Activated naive CD4-positive, alpha-beta T cell treated with anti-CD3 and anti-CD28 coated beads, Interleukin-2, amount 10 ng/mL, durations not matched to agents 7 days and 5 days (primary cell): ENCODE measurements at regions not wholly inside any gene's neighbourhood (a gene's known extent, or its start where the extent isn't known, plus 50 kb on each side); places are given as distances from the start of the nearest gene placed in this dataset.

ENCODE experiments used
- CTCF ChIA-PET: fragments of 350-600 bp; sonication (Branson Sonifier 250); formaldehyde crosslinking; loops from one replicate; lab custom pipeline; 2021; ENCODE audit warnings: antibody characterized with exemption; lab: Charles Lee
- DNase-seq: peaks from one replicate; pipeline ENCODE4 v3.0.0-alpha.2; 2020
- H3K27ac Mint-ChIP-seq: one replicate; pipeline ENCODE4 v1.8.0; 2021; ENCODE audit warnings: mild to moderate bottlenecking, moderate library complexity, mixed read lengths
- H3K27me3 Mint-ChIP-seq: one replicate; pipeline ENCODE4 v1.8.0; 2021; ENCODE audit warnings: mild to moderate bottlenecking, mixed read lengths
- H3K36me3 Mint-ChIP-seq: one replicate; pipeline ENCODE4 v1.8.0; 2021; ENCODE audit warnings: mixed read lengths
- H3K4me1 Mint-ChIP-seq: one replicate; pipeline ENCODE4 v1.8.0; 2021; ENCODE audit warnings: mixed read lengths
- H3K4me3 Mint-ChIP-seq: one replicate; pipeline ENCODE4 v1.8.0; 2021; ENCODE audit warnings: mild to moderate bottlenecking, moderate library complexity, mixed read lengths
- H3K9me3 Mint-ChIP-seq: one replicate; pipeline ENCODE4 v1.8.0; 2021; ENCODE audit warnings: mixed read lengths

DNA sequence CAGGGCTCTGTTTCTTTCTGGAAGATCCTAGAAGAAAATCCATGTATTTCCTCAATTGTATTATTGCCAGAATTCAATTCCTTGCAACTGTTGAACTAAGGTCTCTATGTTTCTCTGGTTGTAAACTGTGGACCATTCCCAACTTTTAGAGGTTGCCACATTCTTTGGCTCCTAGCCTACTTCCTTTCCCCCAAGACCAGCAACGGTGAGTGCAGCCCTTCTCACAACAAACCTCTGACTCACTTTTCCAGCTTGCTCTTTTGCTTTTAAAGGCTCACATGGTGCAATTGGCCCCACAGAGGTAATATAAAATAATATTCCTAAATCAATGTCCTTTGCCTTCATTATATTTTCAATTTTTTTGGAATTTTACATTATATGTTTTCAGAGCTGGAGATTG lies 371.3 kb downstream of the SLITRK5 start:
- H3K9me3 Mint-ChIP-seq = peaks cover 4% of the 10 kb centered on the region
- no peaks in the 10 kb centered on the region for H3K4me1 Mint-ChIP-seq
- no peak overlapping the region for H3K27ac Mint-ChIP-seq
- DNase-seq = no peak
- no peak overlapping the region for H3K4me3 Mint-ChIP-seq
- CTCF ChIA-PET = no interaction called here
- H3K27me3 Mint-ChIP-seq = no peaks in the 10 kb centered on the region
- H3K36me3 Mint-ChIP-seq = no peaks in the 10 kb centered on the region

DNA sequence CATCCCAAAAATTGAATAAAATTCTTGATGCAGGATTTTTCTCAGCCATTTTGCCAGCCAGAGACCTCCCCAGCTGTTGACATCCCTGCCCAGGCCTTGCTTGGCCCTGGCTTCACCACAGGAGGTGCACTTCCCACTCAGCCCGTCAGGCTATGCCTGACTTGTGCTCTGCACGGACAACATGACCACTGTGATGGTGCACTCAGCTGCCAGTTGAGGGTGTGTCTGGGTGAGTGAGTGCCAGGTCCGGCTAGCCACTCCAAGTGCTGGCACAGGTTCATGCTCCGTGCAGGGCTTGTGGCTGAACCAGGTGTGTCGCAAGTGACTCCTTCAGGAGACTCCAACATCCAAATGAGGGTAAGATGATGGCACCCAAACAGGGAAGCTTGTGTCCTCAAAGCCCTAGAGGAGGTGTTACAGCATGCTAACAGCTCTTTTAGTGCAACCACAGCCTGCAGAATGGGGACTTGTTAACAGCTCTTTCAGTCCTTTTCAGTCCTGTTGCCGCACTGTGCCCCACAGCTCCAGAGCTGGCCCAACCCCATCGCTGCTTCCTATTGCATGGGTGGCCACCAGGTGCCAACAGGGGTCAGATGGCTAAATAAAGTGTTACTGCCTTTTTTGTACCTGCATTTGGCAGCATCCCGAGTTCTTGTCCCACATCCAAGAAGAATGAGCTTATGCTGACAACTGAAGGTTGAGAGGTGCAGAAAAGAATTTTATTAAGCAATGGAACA lies 380.7 kb downstream of the SLITRK5 start:
- H3K36me3 Mint-ChIP-seq = no peaks in the 10 kb centered on the region
- no peak overlapping the region for H3K27ac Mint-ChIP-seq
- peaks cover 8% of the 10 kb centered on the region for H3K9me3 Mint-ChIP-seq
- no peaks in the 10 kb centered on the region for H3K27me3 Mint-ChIP-seq
- no peaks in the 10 kb centered on the region for H3K4me1 Mint-ChIP-seq
- DNase-seq = no peak
- no peak overlapping the region for H3K4me3 Mint-ChIP-seq
- CTCF ChIA-PET = interaction anchor here (1.1 kb wide), 2 partner anchors 13 kb away, joined by 3 to 4 read pairs; no protein-coding TSS in a partner anchor

DNA sequence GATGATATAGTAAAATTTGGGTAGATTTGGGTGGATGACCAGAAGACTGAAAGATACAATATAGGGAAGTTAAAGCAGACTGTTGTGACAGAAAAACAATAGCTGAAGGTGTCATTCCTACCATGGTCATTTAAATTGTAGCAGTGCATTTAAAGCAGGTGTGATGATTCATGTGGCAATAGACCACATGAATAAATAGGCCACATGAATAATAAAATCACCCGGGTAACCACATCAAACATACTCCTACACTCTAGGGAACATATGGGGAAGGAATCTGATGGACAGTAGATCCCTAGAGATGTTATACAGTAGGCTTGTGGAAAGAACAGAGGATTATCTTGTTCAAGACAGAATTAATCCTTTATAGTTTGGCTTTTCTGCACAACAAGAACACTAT lies 392.6 kb downstream of the SLITRK5 start:
- no peak for DNase-seq
- H3K4me3 Mint-ChIP-seq = no peak overlapping the region
- H3K4me1 Mint-ChIP-seq = no peaks in the 10 kb centered on the region

DNA sequence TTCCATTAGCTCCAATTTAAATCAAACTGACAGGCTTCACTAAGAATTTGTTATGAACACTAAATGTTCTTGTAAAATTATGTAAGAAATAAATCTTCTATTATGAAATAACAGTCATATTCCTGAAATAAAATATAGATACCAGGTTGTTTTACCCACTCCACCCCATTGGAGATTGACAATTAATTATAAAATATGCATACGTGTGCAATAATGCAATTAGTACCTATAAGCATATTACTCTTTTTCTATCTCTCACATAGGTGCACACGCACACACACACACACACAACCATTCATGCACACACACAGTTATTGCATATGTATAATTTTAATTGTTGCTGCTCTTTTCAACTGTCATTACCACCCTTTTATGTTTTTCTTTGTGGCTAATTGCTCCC lies 395.7 kb downstream of the SLITRK5 start:
- Mint-ChIP-seq H3K27me3 (no peaks in the 10 kb centered on the region), H3K36me3 (no peaks in the 10 kb centered on the region), H3K9me3 (peaks cover 15% of the 10 kb centered on the region), H3K4me3 (no peak overlapping the region), H3K27ac (no peak overlapping the region), H3K4me1 (no peaks in the 10 kb centered on the region)
- CTCF ChIA-PET = no interaction called here
- no peak for DNase-seq

More for the DNA sequence above, 392.6 kb downstream of the SLITRK5 start:
- no peaks in the 10 kb centered on the region for H3K36me3 Mint-ChIP-seq
- no peak overlapping the region for H3K27ac Mint-ChIP-seq
- H3K27me3 Mint-ChIP-seq = no peaks in the 10 kb centered on the region
- CTCF ChIA-PET = no interaction called here
- peaks cover 19% of the 10 kb centered on the region for H3K9me3 Mint-ChIP-seq

DNA sequence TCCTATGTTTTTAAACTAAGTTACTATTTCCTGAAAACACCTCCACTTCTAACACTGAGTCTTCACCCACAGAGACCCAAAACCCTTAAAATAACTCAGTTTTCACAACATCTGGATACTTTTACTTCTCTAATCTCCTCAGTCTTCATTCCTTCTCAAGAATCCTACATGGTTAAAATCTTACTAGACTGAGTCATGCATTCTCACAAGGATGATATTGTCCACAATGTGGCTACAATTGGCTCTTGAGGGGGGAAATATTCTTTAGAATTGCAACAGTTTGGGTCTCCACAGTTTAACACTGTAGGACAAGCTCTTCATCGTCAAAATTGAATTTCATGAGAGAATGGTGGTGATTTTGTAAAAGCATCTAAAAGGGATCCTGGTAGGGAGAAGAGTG lies 397.1 kb downstream of the SLITRK5 start:
- H3K9me3 Mint-ChIP-seq = peaks cover 14% of the 10 kb centered on the region
- no peaks in the 10 kb centered on the region for H3K27me3 Mint-ChIP-seq
- H3K4me3 Mint-ChIP-seq = no peak overlapping the region
- no peaks in the 10 kb centered on the region for H3K36me3 Mint-ChIP-seq
- H3K27ac Mint-ChIP-seq = no peak overlapping the region
- CTCF ChIA-PET = no interaction called here
- no peak for DNase-seq
- no peaks in the 10 kb centered on the region for H3K4me1 Mint-ChIP-seq

DNA sequence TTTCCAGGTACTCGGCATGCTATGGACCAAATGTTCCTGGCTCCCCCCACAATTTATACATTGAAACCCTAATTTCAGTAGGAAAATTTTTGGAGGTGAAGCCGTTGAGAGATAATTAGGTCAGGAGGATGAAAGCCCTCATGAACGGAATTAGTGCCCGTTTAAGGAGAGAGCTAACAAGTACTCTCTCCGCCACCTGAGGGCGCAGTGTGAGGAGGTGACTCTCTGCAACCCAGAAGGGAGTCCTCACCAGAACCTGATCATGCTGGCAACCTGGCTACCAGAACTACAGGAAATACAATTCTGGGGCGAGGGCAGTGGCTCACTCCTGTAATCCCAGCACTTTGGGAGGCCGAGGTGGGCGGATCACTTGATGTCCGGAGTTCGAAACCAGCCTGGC lies 397.8 kb downstream of the SLITRK5 start:
- no peak for DNase-seq
- CTCF ChIA-PET = no interaction called here
- H3K4me1 Mint-ChIP-seq = no peaks in the 10 kb centered on the region
- H3K9me3 Mint-ChIP-seq = peaks cover 12% of the 10 kb centered on the region
- H3K27ac Mint-ChIP-seq = no peak overlapping the region
- no peaks in the 10 kb centered on the region for H3K36me3 Mint-ChIP-seq
- H3K4me3 Mint-ChIP-seq = no peak overlapping the region
- H3K27me3 Mint-ChIP-seq = no peaks in the 10 kb centered on the region

DNA sequence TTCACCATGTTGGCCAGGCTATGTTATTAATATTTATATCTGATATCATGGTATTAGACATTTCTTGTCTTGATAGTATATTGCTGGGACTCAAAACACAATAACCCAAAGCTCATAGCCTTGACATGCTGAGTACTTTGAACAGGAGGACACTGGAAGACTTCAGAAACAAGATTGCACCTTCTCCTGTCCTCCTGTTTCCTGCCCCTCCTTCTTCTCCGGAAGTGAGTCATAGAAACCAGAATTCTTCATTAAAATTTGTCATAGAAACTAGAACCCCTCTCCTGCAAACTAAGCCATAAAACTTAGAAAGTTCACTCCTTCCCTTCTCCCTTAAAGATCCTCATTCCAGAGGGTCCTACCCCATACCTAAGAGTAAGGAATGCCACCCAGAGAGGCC lies 400.2 kb downstream of the SLITRK5 start:
- no peak for DNase-seq
- no peak overlapping the region for H3K4me3 Mint-ChIP-seq
- CTCF ChIA-PET = no interaction called here
- H3K9me3 Mint-ChIP-seq = peaks cover 3% of the 10 kb centered on the region
- no peaks in the 10 kb centered on the region for H3K4me1 Mint-ChIP-seq
- H3K27ac Mint-ChIP-seq = no peak overlapping the region
- no peaks in the 10 kb centered on the region for H3K36me3 Mint-ChIP-seq
- H3K27me3 Mint-ChIP-seq = no peaks in the 10 kb centered on the region

DNA sequence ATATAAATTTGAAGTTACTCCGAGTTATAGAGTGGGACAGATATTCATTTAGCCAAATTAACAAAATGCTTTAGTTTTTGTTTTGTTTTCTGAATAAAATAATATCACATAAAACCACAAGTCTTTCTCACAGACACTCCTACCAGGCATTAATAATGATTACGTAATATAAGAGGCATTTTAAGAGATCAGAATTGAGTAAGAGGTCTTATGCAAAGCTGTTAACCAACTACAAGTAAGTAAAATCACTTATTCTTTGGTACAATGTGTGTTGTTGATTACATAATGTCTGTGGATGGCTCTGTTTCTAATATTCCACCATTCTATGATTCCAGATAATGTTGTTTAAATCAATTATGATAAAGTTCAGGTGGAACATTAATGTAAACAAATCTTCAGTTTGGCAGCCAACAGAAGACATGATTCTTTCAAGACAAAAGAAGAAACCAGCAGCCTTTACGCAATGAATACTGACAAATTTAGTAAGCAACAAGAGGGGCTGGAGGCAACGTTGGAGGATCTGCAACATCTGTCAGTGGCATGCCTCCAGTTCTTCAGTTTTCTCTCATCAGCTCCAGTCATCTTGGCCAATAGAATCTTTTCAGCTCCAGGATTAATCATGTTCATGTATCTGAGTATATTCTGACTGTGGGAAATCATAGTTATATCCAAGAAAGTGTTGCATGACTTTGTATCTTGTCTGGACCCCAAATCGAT lies 403.8 kb downstream of the SLITRK5 start:
- no peak overlapping the region for H3K4me3 Mint-ChIP-seq
- DNase-seq = no peak
- no peaks in the 10 kb centered on the region for H3K9me3 Mint-ChIP-seq
- H3K27me3 Mint-ChIP-seq = no peaks in the 10 kb centered on the region
- no peaks in the 10 kb centered on the region for H3K4me1 Mint-ChIP-seq
- CTCF ChIA-PET = no interaction called here
- no peaks in the 10 kb centered on the region for H3K36me3 Mint-ChIP-seq
- no peak overlapping the region for H3K27ac Mint-ChIP-seq

DNA sequence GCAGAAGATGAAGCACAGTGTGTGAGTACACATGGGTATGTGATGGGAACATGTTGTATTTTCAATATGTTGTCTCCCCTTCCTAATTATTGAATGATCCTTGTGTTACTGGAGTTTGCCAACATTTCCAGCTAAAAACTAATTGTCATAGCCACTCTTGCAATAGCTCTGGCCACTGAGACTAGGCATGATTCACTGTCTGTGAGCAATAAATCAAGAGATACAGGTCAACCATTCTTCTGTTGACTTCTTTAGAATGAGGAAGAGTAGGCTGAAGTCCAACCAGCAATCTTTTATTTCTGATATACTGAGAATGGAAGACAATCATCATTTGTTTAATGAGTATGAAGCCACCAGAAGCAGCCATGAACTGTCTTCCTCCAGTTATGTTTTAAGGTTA lies 413.9 kb downstream of the SLITRK5 start:
- CTCF ChIA-PET = no interaction called here
- Mint-ChIP-seq H3K9me3 (no peaks in the 10 kb centered on the region), H3K4me3 (no peak overlapping the region), H3K27me3 (no peaks in the 10 kb centered on the region), H3K27ac (no peak overlapping the region), H3K36me3 (no peaks in the 10 kb centered on the region), H3K4me1 (no peaks in the 10 kb centered on the region)
- no peak for DNase-seq

DNA sequence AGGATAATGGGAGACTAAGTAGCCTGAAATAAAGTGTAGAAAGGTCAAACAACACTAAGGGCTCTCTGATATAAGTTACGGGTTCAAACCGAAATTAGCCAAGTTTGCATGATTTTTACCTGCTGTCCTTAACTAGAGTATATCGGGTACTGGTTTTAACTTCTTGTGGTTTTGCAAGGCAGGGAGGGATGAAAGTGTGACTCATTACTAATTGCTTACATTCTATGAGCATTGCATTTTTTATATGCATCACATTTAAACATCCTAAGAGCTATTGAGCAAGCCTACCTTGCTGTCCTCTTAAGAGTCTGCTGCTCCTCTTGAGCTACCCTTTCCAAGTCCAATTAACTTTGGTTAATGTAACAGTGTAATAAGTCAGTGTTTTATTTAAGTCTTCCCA lies 415.4 kb downstream of the SLITRK5 start:
- Mint-ChIP-seq H3K36me3 (no peaks in the 10 kb centered on the region), H3K9me3 (no peaks in the 10 kb centered on the region), H3K4me3 (no peak overlapping the region), H3K27me3 (no peaks in the 10 kb centered on the region), H3K4me1 (no peaks in the 10 kb centered on the region), H3K27ac (no peak overlapping the region)
- no peak for DNase-seq
- CTCF ChIA-PET = no interaction called here

DNA sequence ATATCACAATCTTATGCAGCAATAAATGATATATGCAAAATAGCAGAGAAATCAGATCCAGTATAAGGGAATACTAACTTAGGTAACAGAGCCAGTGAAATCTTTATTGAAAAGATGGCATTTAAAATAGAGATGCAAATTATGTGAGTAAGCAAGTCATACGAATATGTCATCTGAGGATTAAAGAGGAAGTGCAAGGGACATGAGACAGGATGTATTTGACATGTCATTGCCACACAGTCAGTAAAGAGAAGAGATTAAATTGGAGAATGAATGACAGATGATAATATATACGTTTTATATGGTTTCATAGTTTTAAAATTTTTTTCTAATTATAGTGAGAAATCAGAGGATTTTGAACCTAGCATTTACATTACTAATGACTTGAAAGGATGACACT lies 426.4 kb downstream of the SLITRK5 start:
- no peaks in the 10 kb centered on the region for H3K4me1 Mint-ChIP-seq
- peaks cover 6% of the 10 kb centered on the region for H3K9me3 Mint-ChIP-seq
- no peak overlapping the region for H3K27ac Mint-ChIP-seq
- H3K4me3 Mint-ChIP-seq = no peak overlapping the region
- no peaks in the 10 kb centered on the region for H3K36me3 Mint-ChIP-seq
- H3K27me3 Mint-ChIP-seq = no peaks in the 10 kb centered on the region
- DNase-seq = no peak
- CTCF ChIA-PET = no interaction called here

DNA sequence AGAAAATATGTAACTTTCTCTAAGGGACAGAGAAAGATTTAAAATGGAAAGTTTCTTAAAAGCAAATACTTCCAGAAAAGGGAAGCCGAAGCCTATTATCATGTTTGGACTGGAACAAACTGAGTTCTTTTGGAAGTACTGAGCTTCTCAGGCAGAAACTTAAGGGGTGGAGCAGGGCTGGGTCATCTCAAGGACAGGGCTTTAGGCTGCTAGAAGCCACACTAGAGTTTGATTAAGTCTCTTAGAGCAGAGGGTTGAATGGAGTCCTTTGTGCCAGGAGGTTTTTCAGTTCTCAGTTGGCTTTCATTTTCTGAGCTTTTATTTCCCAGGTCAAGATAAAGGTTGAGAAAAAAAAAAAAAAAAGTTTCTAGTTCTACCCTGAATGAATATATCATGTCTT lies 432.7 kb downstream of the SLITRK5 start:
- no peaks in the 10 kb centered on the region for H3K4me1 Mint-ChIP-seq

DNA sequence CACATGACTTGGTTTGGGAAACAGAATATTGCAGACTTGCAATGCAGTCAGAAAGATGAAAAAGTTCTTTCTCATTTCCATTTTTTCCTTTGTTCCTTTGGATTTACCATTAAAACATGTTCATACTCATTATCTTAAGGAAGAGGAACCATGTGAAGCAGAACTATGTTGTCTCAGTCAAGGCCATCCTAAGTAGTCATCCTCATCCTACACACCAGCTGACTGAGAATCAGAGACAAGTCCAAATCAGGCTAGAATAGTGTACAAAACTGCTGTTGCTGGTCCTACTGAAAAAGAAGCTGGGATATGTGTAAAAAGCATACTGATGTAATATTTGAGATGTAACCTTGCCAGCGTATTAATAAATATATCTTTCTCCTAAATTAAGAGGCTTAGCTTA lies 433.4 kb downstream of the SLITRK5 start:
- Mint-ChIP-seq H3K4me3 (no peak overlapping the region), H3K9me3 (peaks cover 1% of the 10 kb centered on the region), H3K36me3 (no peaks in the 10 kb centered on the region), H3K4me1 (no peaks in the 10 kb centered on the region), H3K27ac (no peak overlapping the region), H3K27me3 (no peaks in the 10 kb centered on the region)
- CTCF ChIA-PET = no interaction called here
- no peak for DNase-seq

More for the DNA sequence above, 432.7 kb downstream of the SLITRK5 start:
- no peak for DNase-seq
- H3K27ac Mint-ChIP-seq = no peak overlapping the region
- peaks cover 1% of the 10 kb centered on the region for H3K9me3 Mint-ChIP-seq
- H3K36me3 Mint-ChIP-seq = no peaks in the 10 kb centered on the region
- H3K4me3 Mint-ChIP-seq = no peak overlapping the region
- H3K27me3 Mint-ChIP-seq = no peaks in the 10 kb centered on the region
- CTCF ChIA-PET = no interaction called here

DNA sequence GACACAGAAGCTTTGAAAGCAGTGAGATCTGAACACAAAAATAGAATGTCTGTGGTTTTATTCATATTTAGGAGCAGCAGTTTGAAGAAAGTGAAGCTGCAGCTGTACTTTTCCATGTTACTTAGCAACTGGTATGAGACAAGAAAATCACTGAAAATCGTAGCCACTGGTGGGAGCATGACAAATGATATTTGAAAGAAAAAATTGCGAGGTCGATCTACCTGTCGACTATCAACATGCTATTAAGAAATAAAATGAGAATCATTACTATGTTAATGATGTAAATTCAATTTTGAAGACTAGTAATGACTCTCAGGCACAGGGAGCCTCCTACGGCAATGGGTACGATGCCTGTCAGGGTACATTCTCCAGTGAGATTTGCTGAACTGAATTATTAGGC lies 436.4 kb downstream of the SLITRK5 start:
- DNase-seq = no peak
- H3K4me3 Mint-ChIP-seq = no peak overlapping the region
- no peaks in the 10 kb centered on the region for H3K36me3 Mint-ChIP-seq
- no peaks in the 10 kb centered on the region for H3K27me3 Mint-ChIP-seq
- CTCF ChIA-PET = no interaction called here
- H3K27ac Mint-ChIP-seq = no peak overlapping the region
- no peaks in the 10 kb centered on the region for H3K9me3 Mint-ChIP-seq
- no peaks in the 10 kb centered on the region for H3K4me1 Mint-ChIP-seq

DNA sequence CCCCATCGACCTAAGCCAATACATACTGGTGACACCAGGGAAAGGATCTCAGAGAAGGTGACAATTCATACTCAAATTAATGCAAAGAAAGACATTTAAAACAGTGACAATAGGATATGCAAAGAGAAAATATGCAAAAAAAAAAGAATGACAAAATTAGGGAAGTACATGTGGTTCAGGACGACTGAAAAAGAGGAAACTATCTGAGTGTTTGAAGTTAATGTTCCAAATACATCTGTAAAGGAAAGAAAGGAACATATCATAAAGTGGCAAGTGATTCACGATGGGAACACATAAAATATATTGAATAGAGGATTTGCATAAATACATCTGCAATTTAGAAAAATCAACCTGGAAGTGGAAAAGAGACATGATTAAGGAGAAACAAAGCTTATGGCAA lies 441.4 kb downstream of the SLITRK5 start:
- Mint-ChIP-seq H3K9me3 (no peaks in the 10 kb centered on the region), H3K4me1 (no peaks in the 10 kb centered on the region), H3K36me3 (no peaks in the 10 kb centered on the region), H3K27me3 (no peaks in the 10 kb centered on the region), H3K27ac (no peak overlapping the region), H3K4me3 (no peak overlapping the region)
- DNase-seq = no peak
- CTCF ChIA-PET = no interaction called here
